NCI-H1417 (cell line): ENCODE measurements at regions not wholly inside any gene's neighbourhood (a gene's known extent, or its start where the extent isn't known, plus 50 kb on each side); places are given as distances from the start of the nearest gene placed in this dataset.
"Not testable (repeated sequence)": the region's sequence is repeated elsewhere in the genome, so short reads cannot be mapped to it uniquely, and the experiment has no call there.

ENCODE experiments used
- DNase-seq, 3 experiments: peaks; one replicate each; lab custom pipeline; 2025; lab: John Stamatoyannopoulos, UW

DNA sequence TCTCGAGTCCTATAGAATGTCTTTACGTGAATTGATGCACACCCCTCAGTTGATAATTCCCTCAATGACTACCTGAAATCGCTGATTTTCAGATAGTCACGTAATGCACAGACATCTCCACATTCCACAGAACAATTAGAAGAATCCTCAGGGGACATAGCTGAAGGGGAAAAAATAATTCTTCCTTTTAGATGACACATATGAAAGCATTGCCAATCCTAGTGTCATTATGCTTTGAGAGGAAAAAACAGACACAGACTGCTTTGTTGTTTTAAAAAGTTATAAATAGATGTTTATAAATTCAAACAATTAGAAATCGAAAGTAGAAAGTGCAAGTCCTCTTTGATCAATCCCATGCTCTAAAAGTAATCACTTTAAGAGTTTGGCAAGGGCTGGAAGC, 100.6 kb upstream of the FN1 start:
- DNase-seq: no peak

DNA sequence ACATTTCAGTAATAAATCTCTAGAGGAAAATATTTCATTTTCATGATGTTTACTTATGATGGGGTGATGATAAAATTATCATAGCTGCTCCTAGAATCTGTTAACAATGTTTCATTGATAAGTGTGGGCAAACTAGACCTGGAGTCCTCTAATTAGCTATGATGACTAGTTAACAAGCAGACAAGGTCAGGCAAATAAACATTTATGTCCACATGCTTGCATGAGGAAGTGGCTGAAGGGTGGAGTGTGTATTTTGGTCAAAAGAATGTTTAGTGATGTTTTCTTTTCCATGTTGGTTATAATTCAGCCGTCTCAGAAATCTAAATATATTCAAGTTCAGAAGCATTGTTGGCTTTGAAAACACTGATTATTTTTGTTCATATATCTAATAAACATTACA, 99.9 kb upstream of the FN1 start:
- peak in 1 of 3 experiments; percentile 49 for DNase-seq

DNA sequence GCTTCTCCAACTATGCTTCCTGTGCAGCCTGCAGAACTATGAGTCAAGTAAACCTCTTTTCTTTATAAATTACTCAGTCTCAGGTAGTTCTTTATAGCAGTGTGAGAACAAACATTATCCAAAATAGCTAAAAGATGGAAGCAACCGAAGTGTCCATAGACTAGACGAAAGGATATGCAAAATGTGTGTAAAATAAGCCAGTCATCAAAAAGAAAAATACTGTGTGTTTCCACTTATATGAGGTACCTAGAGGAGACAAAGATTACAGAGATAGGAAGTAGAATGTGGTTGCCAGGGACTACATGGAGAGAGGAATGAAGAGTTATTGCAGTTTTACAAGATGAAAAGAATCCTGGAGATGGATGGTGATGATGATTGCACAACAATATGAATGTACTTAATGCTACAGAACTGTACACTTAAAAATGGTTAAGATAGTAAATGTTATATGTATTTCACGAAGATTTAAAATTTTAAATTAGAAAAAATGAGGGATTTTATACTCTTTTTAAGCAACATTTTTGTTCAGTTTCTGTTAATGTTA, 99.3 kb upstream of the FN1 start:
- no peak for DNase-seq

DNA sequence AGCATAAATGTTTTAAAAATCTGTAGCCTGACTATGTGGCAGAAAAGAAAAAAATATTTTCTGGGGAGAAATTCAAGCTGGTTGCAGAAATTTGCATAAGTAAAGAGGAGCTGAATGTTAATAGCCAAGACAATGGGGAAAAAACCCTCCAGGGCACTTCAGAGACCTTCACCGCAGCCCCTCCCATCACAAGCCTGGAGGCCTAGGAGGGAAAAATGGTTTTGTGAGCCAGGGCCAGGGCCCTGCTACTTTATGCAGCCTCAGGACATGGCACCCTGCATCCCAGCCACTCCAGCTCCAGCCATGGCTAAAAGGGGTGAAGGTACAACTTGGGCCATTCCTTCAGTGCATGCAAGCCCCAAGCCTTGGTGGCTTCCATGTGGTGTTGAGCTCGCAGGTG, 97.8 kb upstream of the FN1 start:
- not testable (repeated sequence) for DNase-seq

DNA sequence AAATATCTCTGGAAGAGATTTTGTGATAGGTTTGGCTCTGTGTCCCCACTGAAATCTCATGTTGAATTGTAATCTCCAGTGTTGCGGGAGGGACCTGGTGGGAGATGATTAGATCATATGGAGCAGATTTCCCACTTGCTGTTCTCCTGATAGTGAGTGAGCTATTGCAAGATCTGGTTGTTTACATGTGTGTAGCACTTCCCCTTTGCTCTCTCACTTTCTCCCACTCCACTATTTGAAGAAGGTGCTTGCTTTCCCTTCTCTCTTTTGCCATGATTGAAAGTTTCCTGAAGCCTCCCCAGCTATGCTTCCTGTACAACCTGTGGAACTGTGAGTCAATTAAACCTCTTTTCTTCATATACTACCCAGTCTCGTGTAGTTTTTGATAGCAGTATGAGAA, 97.0 kb upstream of the FN1 start:
- no peak for DNase-seq

DNA sequence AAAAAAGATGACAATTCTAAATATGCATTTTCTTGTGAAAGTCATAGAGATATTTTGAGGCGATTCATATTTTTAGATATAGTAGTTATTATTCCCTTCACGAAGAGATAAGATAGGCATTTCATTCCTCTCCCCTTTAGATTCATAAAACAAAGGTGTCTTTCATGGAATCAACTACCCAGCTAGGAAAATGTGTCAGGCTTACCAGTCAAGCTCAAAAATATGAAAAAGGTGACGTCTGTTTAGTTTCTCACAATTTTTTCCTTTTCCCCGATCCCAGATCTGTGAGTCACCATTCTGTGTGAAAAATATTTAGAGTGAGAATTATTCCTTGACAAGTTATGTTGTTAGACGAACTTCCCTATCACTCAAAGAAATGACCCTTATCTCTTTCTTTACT, 95.4 kb upstream of the FN1 start:
- DNase-seq: no peak

DNA sequence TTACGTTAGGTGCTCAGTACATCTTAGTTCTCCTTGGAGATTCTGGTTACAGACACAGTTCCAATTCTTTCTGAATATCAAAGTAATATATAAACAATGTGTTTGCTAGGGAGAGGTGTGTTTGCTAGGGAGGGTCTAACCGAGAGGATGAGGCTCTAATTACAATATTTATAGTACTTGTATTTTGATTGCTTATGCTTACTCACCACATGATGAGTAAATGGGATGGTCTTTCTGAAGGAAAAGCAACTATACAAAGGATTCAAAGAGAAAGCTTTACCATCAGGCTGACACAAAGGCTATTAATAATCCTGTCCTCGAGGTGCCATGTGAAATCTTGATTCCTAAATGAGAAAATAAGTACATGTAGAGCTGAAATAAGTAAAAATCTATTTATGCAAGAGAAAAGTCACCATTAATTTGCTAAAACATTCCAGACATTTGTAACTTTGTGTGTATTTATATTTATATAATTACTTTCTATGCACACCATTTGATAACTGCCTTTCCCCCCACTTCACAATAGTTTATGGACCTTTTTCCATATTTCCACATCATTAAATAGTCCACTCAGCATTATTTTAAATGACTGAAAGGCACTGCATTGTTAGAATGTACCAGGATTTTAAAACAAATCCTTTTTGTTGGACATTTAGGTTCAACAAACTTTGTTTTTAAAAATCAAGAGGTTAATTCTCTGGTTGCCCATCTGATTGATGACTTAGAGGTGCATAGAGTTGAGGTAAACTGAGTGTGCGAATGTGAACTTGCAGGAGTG, 94.5 kb upstream of the FN1 start:
- peak in 1 of 3 experiments; percentile 6 for DNase-seq

DNA sequence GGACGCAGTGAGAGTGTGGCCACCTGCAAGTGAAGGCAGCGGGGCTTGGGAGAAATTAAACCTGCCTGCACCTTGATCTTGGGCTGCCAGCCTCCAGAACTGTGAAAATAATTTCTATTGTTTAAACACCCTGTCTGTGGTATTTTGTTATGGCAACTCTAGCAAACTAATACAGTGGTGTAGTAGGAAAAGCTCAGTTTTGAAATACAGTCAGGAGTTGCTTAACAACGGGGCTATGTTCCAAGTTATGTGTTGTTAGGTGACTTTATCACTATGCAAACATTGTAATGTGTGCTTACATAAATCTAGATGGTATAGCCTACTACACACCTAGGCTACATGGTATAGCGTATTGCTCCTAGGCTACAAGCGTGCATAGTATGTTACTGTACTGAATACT, 93.4 kb upstream of the FN1 start:
- DNase-seq: no peak

DNA sequence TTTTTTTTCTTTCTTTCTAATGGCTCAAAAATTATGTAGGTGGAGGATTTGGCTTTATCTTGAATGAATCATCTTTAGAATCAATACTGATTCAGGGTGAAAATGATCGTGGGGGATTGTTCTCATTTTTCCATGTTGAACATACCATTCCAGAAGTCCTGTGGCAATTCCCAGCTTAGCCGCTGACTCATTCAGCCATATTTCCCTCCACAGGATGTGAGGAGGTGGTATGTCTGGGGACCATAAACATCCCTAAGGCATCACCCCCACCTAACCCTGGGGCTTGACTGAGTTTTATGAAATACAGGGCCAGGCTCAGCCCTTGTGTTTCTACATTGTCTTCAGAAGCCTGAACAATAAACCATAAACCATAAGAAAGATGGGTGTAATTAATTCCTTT, 92.7 kb upstream of the FN1 start:
- no peak for DNase-seq

DNA sequence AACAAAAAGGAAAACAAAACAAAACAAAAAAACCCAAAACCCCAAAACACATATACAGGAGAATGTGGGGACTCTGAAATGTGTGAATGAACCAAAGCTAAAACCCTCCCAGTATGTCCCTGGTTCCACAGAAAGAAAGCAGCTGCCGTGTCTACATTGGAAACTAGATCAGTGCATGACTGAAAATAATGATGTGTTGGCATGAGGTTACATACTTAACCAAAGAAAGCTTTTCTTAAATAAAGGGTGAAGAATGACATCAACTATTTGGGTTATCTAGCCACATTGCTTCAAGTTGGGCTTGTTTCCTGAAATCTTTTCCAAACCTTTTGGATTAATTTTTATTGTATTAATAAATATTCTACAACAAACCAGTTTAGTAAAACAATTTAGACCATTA, 91.9 kb upstream of the FN1 start:
- no peak for DNase-seq

DNA sequence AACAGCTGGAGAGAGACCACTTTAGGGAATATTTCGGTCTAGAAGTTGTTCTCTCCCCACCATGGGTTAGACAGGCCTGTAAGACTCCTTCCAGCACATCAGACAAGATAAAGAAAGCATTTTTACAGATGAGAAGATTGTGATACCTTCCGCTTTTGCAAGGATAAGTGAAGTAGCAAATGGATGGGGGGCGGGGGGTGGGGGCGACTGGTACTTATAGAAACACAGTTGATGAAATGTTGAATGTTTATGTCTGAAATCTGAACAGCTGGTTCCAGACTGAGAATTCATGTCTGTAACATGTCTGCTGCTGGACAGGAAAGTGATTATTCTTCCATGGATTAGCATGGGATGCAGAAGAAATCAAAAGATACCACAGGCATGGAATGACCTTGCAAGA, 90.5 kb upstream of the FN1 start:
- no peak for DNase-seq

DNA sequence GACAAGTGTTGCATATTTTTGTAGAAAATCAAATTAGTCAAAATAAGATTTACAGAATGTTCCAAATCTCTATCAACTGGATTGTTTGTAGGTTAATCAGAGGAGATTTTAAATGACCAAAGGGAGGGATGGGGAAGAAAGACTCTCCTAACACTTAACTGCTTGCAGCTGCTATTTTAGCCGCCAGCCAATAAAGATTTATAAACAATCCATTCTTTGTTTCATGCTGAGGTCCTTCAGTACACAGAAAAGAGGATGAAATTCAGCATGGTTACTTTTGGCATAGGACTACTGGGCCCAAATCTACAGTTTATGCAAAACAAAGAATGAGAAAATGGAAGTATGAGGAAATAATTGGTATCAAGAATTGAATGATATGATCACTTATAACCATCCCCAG, 86.4 kb upstream of the FN1 start:
- peak in 2 of 3 experiments; percentile 9 to 50 for DNase-seq

DNA sequence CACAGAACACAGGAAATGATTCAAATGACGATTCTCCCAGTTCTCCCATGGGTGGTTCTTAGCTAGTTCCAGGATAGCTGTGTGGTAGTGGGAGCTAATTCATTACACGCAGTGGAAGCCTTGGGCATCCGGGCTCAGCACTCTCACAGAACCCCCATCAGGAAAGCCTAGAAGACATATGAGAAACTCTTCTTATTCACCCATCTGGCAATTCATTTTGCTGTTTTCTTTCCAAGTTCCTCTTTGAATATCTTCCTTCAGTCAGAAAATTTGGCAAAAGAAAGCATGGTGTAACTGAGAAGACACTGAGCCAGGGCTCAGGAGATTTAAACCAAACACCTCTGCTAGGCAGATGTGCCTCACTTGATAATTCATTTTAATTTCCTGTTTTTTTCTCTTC, 85.2 kb upstream of the FN1 start:
- DNase-seq: no peak

DNA sequence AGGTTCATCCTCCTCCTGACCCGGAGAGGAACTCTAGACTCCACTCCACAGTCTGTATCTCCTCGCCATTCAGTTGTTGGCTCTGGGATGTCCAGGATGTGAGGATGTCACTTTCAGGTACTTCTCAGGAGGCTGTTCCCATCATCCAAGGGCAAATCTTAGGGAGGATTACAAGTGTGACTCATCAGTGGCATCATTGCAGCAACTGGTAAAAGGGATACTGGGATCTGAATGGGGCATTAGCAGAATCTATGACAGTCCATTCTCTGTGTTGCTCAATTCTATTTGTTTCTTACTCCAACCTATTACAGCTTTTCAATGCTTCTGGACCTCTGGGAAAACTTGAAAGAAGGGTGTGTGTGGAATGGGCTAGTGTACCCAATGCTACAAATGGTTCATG, 81.5 kb upstream of the FN1 start:
- no peak for DNase-seq

DNA sequence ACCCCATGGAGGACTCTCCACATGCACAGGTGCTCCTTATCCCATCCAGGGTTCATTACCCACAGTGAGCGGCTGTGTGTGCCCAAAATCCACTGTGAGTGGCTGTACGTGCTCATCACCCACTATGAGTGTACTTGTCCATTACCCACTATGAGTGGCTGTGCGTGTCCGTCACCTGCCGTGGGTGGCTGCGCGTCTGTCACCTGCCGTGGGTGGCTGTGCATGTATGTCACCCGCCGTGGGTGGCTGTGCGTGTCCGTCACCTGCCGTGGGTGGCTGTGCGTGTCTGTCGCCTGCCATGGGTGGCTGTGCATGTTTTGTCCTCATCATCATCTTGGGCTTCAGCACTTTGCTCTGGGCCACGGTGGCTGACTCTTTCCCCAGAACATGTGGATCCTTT, 78.6 kb upstream of the FN1 start:
- no peak for DNase-seq

DNA sequence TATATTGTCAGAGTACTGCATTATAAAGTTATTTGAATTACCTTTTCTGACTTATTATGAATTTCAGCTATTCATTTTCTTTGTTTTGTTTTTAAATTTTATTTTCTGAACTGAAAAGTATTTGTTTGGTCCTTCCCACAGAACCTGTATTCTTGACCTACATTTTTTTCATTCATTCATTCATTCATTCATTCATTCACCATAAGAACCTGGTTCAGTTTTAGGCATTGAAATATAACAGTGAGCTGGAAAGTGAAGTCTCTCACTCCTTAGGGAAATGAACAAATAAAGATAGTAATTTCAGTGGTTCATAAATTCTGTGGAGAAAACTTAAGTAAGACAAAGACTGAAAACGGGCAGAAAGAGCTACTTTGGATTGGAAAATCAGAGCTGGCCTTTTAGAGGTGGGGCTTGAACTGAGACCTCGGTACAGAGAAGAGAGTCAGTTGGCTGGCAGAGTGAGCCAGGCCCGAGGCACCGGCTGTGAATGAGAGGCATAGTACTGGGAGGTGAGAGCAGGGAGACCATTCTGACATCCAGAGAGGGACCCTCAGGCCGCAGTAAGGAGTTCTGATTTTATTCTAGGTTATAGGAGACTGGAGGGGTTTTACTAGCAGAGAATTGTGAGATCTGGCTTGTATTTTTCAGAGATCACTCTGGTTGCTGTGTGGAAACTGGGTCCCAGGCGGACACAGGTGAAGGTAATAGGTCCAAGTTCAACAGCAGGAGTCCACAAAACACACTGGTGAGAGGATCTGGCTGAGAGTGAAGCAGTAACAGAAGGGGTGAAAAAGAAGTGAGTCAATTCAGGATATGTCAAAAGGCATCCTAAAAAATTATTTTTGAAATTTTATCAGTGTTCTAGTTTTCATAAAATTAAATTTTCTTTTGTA, 75.8 kb upstream of the FN1 start:
- DNase-seq: no peak

DNA sequence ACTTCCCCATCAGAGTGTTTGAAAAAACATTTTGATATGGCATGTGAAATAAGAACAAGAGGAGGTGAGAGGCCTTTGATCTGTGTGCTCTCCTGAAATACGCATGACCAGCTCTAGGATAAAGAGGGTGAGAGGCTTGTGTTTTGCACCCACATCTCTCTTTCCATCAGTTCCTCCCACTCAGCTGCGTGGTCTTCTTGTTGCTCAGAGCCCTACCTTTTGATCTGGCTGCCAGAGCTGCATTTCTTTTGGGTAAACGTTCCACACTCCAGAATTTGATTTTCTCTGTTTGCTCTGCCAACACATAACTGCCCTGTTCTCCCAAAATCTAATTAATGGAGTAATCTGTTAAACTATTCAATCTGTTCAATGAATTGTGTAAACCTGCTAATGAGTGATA, 72.0 kb upstream of the FN1 start:
- no peak for DNase-seq

DNA sequence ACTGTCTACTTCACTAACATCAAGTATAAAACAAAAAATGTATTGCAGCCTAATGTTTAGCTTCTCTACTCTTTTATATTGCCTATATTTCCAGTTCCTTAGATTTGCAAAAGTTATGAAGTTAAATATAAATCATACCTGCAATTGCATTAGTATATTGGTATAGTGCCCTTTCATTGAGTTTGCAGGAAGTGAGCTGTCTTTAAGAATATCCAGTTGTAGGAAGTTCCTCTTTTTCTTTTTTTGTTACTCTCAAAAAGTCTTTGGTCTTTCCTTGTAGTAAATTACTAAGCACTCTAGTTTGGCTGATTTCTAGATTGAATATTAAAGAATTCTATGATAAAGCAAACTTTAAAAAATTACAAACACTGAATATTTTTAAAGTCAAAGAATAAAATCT, 71.3 kb upstream of the FN1 start:
- no peak for DNase-seq

DNA sequence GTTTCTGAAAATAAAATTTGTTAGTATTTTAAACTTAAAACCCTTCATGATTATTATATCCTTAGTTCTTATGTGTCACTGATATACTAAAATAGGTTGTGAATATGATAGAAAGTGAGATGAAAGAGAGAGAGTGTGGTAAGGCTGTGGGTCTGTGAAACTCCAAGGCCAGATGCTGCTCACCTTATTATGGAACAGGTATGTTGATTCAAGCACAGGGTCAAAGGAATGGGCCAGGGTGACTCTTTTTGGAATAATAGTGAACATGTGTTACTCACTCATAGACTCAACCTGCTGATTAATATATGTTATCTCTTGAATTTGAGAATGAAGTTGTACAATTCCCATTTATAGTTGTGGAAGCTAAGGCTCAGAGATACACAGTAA, 70.7 kb upstream of the FN1 start:
- DNase-seq: no peak

DNA sequence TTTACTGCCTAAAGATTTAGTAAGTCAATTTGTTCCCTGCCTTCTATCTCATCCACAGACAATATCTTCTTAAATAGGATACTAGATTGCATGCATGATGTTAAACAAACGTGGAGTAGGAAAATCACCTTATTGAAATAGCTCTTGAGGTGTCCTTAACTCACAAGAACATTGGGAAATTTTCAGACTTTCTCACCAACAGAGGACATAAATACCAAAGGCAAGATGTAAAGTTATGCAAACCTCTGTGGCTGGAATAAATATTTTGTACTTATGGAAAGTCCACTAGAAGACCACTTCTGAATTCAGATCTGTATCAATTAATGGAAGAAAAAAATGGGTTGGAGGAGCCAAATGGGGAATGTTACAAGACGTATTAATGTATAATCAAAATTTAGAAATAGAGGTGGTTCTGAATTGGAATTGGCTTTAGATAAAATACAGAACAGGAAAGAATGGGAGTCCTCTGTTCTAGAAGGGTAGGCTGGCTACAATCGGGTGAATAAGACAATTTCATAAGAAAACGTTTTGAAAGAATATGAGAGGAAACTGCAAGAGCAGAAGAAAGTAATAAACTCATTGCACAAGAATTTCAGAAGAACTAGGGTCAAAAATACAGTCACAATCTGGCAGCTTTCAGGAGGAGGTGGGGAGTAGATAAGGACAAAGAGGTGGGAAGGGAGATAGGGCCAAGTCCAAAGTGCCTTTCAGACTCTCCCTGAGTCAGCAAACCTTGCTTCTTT, 69.3 kb upstream of the FN1 start:
- DNase-seq: no peak

DNA sequence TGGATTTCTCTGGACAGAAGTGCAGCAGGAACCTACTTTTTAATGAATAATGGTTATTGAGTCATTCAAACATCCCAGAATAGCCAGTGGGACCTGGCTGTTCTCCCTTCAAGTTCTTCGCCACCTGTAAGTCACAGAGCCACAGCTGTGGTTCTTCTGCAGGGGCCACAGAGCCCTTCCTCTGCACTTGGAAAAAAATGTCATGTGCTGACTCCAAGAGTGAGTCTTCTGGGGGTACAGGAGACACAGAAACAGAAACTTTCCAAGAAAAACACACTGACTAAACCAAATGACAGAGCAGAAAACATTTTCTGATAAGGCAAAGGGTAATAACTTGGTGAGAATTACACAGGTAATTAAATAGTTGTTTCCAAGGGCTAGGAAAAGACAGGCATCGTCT, 68.7 kb upstream of the FN1 start:
- no peak for DNase-seq

DNA sequence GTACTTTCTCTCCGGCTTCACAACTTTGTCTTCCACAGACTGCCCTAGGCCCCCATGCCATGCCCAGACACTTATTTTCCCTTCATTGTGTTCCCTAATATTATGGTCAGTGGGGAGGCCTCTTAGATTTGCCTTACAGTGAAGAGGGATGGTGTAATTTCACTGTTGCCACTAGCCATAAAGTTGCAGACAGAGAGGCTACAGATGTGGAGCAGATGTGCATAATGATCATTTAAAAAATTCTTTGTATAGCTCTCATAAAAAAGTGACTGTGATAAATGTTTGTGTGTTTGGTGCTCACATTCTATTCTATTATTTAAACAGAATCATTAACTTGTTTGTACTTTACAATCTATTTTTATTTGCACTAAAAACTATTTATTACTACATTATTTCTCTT, 67.5 kb upstream of the FN1 start:
- DNase-seq: no peak

DNA sequence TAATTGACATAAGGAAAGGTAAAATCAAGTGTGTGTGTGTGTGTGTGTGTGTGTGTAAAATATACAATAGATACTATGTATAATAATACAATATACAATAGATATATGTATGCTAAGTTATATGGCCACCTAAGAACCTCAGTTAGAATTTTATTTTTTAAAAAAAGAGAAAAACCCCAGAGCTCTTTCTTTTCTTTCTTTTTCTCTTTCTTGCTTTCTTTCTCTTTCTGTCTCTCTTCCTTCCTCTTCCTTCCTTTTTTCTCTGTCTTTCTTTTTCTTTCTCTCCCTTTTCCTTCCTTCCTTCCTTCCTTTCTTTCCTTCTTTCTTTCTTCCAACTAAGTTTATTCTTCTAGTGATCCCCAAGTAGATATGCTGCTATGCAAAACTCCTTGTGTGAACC, 64.6 kb upstream of the FN1 start:
- no peak for DNase-seq
